Fibroblast of the aortic adventitia (primary cell): ENCODE measurements at regions not wholly inside any gene's neighbourhood (a gene's known extent, or its start where the extent isn't known, plus 50 kb on each side); places are given as distances from the start of the nearest gene placed in this dataset.
A peak's percentile ranks its signal among the peaks of the same experiment; 100 is the strongest.

Experiments used
- DNase-seq: peaks from one replicate; pipeline ENCODE4 v3.0.0-alpha.2; 2010; ENCODE audit warnings: low read depth
- H3K4me3 ChIP-seq: 2 replicates; pipeline ENCODE4 v1.5.1; 2011; ENCODE audit warnings: low read depth, mild to moderate bottlenecking, control low read depth, low read length, moderate library complexity
- TF ChIP-seq, protein P1 (sequence below): IDR thresholded peaks from 2 replicates; pipeline ENCODE4 v1.5.1; 2011; ENCODE audit warnings: mild to moderate bottlenecking, low read length, control low read depth, inconsistent platforms; ENCODE audit not compliant: insufficient read depth

DNA sequence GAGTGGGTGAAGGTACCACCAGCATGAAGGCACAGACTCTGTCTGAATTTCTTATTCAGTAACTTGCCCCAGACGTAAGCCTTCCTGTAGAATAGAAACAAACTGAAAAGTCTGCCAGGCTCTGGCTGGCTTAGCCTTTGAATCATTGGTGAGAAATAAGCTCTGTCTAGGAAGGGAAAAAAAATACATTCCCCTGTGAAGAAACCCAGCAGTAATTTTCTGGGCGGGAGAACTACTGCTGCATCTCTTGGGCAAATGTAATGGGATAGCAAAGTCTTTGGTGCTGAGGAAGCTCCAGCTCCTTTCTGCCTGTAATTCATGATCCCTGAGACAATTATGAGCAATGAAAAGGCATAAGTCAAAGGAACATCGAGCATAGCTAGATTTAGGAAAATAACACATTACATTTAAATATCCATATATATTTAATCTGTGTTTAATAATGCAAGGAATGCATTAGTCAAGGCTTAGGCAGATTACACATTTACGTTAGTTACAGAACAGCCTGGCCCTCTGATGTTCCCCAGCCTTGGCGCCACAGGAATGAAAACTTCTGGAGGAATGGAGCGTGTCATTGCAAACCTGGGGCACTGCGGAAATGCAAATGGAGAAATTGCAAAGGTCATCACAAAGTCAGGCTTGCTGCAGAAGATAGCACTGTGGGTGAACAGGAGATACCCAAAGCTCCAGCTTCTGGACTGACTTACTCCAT lies 216.3 kb upstream of the CAMK1G start:
- H3K4me3 ChIP-seq, result no peak overlapping the region
- TF ChIP-seq, protein P1, sequence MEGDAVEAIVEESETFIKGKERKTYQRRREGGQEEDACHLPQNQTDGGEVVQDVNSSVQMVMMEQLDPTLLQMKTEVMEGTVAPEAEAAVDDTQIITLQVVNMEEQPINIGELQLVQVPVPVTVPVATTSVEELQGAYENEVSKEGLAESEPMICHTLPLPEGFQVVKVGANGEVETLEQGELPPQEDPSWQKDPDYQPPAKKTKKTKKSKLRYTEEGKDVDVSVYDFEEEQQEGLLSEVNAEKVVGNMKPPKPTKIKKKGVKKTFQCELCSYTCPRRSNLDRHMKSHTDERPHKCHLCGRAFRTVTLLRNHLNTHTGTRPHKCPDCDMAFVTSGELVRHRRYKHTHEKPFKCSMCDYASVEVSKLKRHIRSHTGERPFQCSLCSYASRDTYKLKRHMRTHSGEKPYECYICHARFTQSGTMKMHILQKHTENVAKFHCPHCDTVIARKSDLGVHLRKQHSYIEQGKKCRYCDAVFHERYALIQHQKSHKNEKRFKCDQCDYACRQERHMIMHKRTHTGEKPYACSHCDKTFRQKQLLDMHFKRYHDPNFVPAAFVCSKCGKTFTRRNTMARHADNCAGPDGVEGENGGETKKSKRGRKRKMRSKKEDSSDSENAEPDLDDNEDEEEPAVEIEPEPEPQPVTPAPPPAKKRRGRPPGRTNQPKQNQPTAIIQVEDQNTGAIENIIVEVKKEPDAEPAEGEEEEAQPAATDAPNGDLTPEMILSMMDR, result no peak
- peak; percentile 62 for DNase-seq

DNA sequence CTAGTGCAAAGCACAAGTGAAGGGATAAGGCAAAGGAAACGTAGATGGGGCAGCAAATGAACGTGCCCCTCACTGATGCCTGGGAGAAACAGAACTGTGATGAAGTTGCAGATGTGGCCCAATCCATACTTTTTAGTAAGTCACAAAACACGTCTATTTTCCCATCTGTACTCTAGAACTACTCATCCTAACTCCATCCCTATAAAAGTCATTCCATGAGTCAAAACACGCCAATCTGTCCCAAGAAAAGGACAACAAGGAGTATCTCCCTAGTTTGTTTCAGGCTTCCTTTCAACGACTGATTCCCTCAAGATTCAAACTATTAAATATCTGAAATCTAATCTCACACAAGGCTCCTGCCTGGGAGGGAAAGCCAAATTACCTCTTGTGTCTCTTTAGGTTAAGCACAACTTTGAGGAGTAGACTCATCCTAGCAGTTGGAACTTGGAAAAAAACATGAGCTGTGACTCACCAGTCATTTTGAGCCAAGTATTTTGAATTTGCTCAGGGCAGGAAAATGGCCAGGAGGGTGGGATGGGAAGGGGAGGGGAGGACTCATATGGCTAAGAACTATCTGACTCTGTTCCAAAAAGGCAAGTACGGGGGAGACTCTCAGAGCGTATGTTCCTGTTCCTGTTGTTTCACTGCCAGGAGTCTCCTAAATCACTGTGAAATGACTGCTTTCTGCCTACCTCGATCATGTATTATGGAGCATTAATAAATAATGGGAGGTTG lies 214.5 kb upstream of the CAMK1G start:
- TF ChIP-seq, protein P1, result no peak
- DNase-seq, result peak; percentile 97
- H3K4me3 ChIP-seq, result no peak overlapping the region

DNA sequence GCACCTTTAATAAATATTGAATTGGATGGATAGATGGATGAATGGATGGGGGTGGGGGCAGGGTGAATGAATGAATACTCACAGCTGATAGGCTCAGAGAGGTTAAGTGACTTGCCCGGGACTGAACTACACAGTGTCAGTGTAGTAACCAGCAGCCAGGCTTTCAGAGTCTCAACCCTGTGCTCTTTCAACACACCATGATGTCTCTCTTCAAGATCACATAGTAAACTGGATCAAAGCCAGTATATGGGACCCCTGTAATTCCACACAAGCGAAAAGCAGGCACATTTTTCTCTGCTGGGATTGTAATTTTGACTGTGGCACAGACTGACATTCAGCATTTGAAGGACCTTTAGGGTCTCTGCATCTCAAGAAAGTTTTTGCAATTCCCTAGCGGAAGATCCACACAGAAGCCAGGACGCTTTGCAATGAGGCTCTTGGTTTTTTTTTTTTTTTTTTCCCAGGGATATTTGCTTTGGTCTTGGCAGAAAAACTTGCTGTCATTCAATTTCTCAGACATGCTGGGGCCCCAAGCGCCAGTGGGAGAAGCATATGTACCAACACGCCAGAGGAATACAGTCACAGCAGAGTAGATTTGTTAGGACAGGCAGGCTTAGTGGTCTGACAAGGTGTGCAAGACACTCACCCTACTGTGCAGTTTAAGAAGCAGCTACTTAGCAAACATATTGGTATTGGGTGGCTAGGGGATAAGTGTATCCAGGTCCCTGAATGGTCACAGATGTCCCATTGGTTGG lies 213.1 kb upstream of the CAMK1G start:
- no peak overlapping the region for H3K4me3 ChIP-seq
- no peak for DNase-seq
- TF ChIP-seq, protein P1, result no peak

DNA sequence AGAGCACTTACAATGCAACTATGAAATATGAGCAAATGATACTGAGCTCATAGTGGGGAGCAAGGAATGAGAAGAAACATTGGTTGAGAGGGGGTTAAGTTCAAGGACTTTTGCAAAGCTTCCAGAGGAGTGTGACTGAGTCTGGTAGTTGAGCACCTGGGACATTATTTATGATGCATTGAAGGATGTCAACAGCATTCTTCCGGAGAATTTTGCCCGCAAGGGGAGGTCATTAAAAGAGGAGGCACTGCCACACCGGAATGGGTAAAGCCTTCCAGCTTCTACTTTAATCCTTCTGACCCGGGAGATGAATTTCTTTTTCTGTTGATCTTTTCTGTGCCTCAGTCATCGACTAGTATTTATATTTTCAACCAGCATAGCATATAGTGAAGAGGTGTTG lies 208.4 kb upstream of the CAMK1G start:
- DNase-seq, result no peak
- TF ChIP-seq, protein P1, result no peak

DNA sequence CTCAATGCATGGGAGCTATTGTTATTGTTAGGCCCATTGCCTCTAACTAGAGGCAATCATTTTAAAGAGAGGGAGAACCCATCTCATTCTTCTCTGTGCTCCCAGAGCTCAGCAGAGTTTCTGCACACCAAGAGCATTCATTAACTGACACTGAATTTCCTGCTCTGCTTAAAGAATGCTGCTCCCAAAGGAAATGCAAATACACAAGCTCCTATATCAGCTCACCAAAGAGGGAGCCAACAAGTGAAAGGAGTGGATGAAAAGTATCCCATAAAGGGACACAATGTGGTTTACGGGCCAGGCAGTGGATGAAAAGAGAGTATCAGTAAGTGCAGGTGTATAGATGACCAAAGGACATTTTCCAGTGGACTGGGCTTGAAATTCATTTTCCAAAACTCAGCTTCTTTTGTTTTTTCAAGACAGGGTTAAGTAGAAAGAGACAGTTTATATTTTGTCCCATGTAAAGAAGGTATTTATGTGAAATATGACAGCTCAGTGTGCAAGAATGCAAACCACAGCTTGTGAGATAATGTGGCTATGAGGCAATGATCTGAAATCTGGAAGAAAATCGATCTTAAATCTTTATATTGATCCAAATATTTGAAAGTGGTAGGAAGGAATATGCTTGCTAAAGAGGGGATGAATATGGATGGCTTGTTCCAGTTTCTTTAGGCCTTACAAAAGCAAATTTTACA lies 207.7 kb upstream of the CAMK1G start:
- peak; percentile 83 for DNase-seq
- TF ChIP-seq, protein P1, result no peak
- no peak overlapping the region for H3K4me3 ChIP-seq

More for the DNA sequence above, 208.4 kb upstream of the CAMK1G start:
- H3K4me3 ChIP-seq, result no peak overlapping the region

DNA sequence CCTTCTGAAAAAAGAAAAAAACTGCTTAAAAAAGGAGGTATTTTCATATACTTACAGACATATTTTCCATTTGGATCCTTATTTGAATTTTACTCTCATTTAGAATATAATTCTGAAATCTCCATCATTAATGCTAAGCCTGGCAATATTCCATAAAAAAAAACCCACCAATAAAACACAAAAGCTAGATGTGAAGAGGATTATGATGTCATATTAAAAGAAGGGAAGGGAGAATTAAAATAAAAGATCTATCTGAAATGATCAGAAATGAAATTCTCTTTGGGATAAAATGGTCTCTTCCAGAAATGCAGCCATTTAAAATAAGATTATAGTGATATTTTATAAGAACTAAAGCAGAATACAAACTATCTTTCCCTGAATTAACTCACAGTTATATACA lies 206.7 kb upstream of the CAMK1G start:
- no peak for DNase-seq
- TF ChIP-seq, protein P1, result no peak

More for the DNA sequence above, 206.7 kb upstream of the CAMK1G start:
- H3K4me3 ChIP-seq, result no peak overlapping the region
